Neural crest cell (in vitro differentiated cells): ENCODE measurements at regions not wholly inside any gene's neighbourhood (a gene's known extent, or its start where the extent isn't known, plus 50 kb on each side); places are given as distances from the start of the nearest gene placed in this dataset.
A peak's percentile ranks its signal among the peaks of the same experiment; 100 is the strongest.

Source experiments
- DNase-seq: peaks from one replicate; pipeline ENCODE4 v3.0.0; 2021; ENCODE audit warnings: low read depth, mixed read lengths, low spot score
- H3K27ac Mint-ChIP-seq: one replicate; pipeline ENCODE4 v1.8.0; 2021; ENCODE audit warnings: mild to moderate bottlenecking, mixed read lengths; ENCODE audit not compliant: unreplicated experiment
- H3K27me3 Mint-ChIP-seq: 2 replicates; pipeline ENCODE4 v1.8.0; 2021; ENCODE audit warnings: low read depth, mild to moderate bottlenecking, mixed read lengths
- H3K36me3 Mint-ChIP-seq: 2 replicates; pipeline ENCODE4 v1.8.0; 2021; ENCODE audit warnings: low read depth, mild to moderate bottlenecking, mixed read lengths
- H3K4me1 Mint-ChIP-seq: 2 replicates; pipeline ENCODE4 v1.8.0; 2021; ENCODE audit warnings: mixed read lengths
- H3K4me3 Mint-ChIP-seq: one replicate; pipeline ENCODE4 v1.8.0; 2021; ENCODE audit warnings: mild to moderate bottlenecking, mixed read lengths
- H3K9me3 Mint-ChIP-seq: 2 replicates; pipeline ENCODE4 v1.8.0; 2021; ENCODE audit warnings: mixed read lengths
- CTCF ChIP-seq: fragments of 200-600 bp; sonication (generic); conservative IDR thresholded peaks from 2 replicates; pipeline ENCODE4 v1.5.0; 2021; ENCODE audit warnings: antibody characterized with exemption, mild to moderate bottlenecking

GRCh38 chr18:34083910-34084535 lies 140.7 kb downstream of the NOL4 start:
- H3K36me3 Mint-ChIP-seq, result no peaks in the 10 kb centered on the region
- no peaks in the 10 kb centered on the region for H3K27me3 Mint-ChIP-seq
- no peak for TF ChIP-seq CTCF
- H3K27ac Mint-ChIP-seq, result no peak overlapping the region
- DNase-seq, result no peak
- H3K9me3 Mint-ChIP-seq, result no peaks in the 10 kb centered on the region
- H3K4me3 Mint-ChIP-seq, result no peak overlapping the region
- H3K4me1 Mint-ChIP-seq, result no peaks in the 10 kb centered on the region

- H3K9me3 Mint-ChIP-seq, result no peaks in the 10 kb centered on the region
- no peaks in the 10 kb centered on the region for H3K36me3 Mint-ChIP-seq
- H3K27ac Mint-ChIP-seq, result no peak overlapping the region
- peak; percentile 50 for TF ChIP-seq CTCF
- H3K27me3 Mint-ChIP-seq, result no peaks in the 10 kb centered on the region
- DNase-seq, result no peak
- no peak overlapping the region for H3K4me3 Mint-ChIP-seq
- H3K4me1 Mint-ChIP-seq, result no peaks in the 10 kb centered on the region
Observed at GRCh38 chr18:34077599-34077998, 147.1 kb downstream of the NOL4 start.

- Mint-ChIP-seq H3K27ac (no peak overlapping the region), H3K4me3 (no peak overlapping the region), H3K9me3 (no peaks in the 10 kb centered on the region), H3K36me3 (no peaks in the 10 kb centered on the region), H3K27me3 (no peaks in the 10 kb centered on the region), H3K4me1 (no peaks in the 10 kb centered on the region)
- no peak for DNase-seq
- no peak for TF ChIP-seq CTCF
Observed at GRCh38 chr18:34075963-34076860, 148.5 kb downstream of the NOL4 start.

GRCh38 chr18:34061226-34061625 lies 163.5 kb downstream of the NOL4 start:
- H3K27me3 Mint-ChIP-seq, result no peaks in the 10 kb centered on the region
- H3K36me3 Mint-ChIP-seq, result no peaks in the 10 kb centered on the region
- no peak overlapping the region for H3K27ac Mint-ChIP-seq
- peaks cover 5% of the 10 kb centered on the region for H3K9me3 Mint-ChIP-seq
- H3K4me1 Mint-ChIP-seq, result no peaks in the 10 kb centered on the region
- TF ChIP-seq CTCF, result no peak
- DNase-seq, result no peak
- no peak overlapping the region for H3K4me3 Mint-ChIP-seq

- Mint-ChIP-seq H3K36me3 (no peaks in the 10 kb centered on the region), H3K4me3 (no peak overlapping the region), H3K9me3 (peaks cover 12% of the 10 kb centered on the region), H3K4me1 (no peaks in the 10 kb centered on the region), H3K27ac (no peak overlapping the region), H3K27me3 (no peaks in the 10 kb centered on the region)
- TF ChIP-seq CTCF, result no peak
- no peak for DNase-seq
Observed at GRCh38 chr18:34055227-34055626, 169.5 kb downstream of the NOL4 start.
